ENCODE measurements at regions not wholly inside any gene's neighbourhood (a gene's known extent, or its start where the extent isn't known, plus 50 kb on each side); places are given as distances from the start of the nearest gene placed in this dataset.
"Not testable (repeated sequence)": the region's sequence is repeated elsewhere in the genome, so short reads cannot be mapped to it uniquely, and the experiment has no call there.

DNA sequence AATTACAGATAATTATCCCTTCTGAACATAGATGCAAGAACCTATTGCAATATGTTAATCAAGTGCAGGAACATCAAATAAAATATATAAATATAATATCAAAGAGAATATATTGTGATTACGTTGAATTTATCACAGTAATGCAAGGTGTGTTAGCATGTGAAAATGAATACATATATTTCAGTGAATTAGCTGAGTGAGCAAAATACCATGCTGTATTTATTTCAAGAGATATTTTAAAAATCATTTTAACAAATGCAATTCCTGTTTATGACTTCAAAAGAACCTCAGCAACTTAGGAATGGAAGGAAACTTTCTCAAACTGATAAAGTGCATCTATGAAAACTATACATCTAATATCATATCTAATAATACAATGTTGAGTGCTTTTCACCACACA is 856.9 kb upstream of the PTPRD start:
- no peak for DNase-seq (ENCODE audit: low read depth in 2 of 2)

DNA sequence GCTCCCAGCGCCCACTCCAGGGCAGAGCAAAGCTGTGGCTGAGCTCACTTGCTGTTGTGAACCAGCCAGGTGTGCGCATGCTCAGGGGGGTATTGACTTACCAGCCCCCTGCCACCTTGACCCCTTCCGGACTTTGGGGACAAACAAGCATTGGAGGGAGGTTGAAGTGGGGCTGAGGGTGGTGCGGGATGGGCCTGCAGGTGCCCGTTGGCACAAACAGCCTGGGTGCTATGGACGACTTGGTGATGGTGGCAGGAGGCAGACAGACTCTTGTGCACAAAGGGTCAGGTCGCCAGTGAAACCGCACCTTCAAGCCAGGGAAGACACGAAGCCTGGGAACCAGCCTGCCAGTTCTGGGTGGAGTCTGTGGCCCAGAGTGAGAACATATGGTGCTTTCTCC is 858.5 kb upstream of the PTPRD start:
- DNase-seq (ENCODE audit: low read depth in 2 of 2), result no peak

DNA sequence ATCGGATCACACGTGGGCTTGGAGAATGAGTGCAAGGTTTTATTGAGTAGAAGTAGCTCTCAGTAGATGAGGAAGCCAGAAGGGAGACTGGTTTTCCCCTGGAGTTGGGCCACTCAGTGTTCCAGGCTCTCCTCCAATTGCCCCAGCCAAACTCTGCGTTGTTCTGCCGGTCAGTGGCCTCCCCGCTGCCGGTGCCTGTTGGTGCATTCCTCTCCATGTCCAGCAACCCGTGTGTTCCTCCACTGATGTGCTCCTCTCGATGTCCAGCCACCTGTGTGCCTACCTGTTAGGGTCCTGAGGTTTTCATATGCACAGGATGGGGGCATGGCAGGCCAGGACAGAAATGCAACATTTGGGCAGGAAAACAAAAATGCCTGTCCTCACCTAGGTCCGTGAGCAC is 888.0 kb upstream of the PTPRD start:
- DNase-seq (ENCODE audit: low read depth in 2 of 2), result no peak

DNA sequence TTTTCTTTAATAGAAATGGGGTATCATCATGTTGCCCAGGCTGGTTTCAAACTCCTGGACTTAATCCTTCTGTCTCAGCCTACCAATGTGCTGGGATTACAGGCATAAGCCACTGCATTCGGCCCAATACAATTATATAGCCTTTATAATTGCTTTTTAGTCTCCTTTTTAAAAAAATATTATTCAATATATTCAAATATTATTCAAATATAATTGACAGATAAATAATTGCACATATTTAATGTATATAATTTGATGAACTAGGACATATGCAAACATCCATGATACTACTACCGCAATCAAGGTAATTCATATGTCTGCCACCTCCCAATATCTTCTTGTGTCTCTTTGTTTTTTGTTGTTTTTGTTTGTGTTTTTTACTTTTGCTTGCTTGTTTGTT is 894.2 kb upstream of the PTPRD start:
- no peak for DNase-seq (ENCODE audit: low read depth in 2 of 2)

DNA sequence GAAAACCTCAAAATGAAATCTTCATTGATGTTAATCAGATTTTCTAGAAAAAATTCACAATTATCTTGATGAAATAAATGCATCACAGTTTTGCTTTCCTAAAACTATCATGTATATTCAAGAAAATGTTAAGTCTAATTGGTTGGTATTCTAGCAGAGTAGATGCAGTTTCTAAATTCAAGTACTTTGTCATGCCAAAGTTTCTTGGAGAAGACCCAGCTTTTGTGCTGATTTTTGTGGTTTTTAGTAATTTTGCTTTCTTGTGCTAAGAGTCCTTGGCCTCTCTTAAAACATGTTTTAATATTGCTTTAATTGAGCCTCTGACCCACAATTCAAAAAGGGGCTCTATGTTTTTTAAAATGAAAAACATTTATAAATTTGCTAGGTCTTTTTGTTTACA is 924.8 kb upstream of the PTPRD start:
- DNase-seq (ENCODE audit: low read depth in 2 of 2), result no peak

DNA sequence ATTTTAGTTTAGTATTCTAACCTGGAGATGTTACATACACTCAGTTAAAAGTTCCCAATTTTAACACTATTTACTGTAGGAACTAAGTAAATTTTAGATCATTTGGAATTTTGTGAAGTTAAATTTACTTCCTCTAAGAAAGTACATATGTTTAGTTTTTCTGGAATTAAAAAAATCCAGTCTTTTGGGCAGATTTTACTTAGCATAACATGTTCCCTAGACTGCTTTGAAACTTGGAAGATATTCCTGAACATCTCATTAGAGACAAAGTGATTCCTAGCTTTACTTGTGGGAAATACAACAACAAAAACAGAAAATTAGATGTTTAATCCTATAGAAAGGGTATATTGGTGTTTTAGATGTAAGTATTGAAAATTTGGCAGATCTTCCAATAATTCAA is 930.0 kb upstream of the PTPRD start:
- DNase-seq (ENCODE audit: low read depth in 2 of 2), result no peak

DNA sequence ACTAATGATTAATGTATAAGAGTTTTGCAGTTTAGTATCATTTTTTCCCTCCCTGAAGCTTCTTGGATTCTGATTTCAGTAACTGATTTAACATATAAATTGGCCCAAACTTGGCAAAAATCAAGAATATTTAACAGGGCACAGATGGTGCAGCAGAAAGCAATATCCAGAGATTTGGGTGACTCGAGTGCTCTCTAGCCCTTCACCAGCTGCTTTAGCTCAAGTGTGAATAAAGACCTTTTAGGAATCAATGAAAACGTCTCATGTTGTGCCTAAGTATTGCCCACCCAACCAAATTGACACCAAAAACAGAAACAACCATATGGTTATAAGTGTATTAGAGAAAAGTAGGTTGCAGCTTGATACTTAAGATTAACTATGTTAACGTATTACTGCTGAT is 933.4 kb upstream of the PTPRD start:
- DNase-seq (ENCODE audit: low read depth in 2 of 2), result no peak

DNA sequence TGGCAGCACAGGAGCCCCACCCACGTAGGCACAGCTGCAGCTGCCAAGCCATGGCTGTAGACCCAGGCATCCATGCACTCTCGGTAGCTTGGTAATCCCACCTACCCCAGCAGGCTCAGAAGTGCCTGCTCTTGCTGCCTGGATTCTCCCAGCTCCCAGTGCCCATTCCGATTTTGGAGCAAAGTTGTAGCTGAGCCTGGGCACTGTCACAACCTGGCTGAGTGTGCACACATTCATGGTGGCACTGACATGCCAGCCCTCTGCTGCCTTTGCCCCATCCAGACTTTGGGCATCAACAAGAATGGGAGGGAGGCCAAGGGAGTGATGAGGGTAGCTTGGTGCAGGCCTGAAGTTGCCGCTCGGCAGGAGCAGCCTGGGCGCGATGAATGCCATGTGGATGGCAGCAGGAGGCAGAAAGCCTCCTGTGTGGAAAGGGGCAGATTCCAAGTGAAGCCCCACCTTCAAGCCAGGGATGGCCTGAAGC is 936.6 kb upstream of the PTPRD start:
- no peak for DNase-seq (ENCODE audit: low read depth in 2 of 2)

DNA sequence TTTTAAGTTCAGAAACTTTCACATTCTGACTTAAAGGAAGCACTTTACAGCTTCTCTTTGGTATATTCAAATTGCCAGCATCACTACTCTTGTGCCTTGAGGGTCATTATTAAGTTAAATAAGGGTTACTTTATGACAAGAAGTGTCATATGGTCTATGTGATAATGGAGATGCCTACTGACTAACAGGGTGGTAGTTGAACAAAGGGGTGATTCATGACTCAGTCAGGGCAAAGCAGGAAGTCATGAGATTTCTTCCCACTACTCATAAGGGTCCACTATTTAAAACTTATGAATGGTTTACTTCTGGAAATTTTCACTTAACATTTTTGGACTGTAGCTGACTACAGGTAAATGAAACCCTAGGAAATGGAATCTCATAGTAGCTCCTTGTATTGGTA is 938.3 kb upstream of the PTPRD start:
- DNase-seq (ENCODE audit: low read depth in 2 of 2), result no peak

DNA sequence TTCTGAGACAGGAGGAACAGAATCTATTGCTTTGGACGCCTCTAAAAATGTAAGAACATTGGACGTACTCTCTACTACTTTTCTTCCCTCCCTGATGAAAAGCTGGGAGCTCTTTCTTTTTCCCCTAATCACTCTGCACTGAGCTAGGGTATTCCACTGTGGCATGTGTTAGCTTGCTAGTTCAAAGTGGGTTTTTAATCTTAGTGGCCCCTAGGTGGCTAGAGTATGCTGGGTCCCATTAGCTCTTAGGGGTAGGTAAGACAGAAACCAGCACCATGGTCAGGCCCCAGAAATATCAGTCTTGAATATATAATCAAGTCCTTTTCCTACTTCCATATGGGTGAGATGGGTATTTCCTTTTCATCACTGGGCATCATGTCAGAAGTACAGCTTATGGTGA is 945.2 kb upstream of the PTPRD start:
- DNase-seq (ENCODE audit: low read depth in 2 of 2), result no peak

DNA sequence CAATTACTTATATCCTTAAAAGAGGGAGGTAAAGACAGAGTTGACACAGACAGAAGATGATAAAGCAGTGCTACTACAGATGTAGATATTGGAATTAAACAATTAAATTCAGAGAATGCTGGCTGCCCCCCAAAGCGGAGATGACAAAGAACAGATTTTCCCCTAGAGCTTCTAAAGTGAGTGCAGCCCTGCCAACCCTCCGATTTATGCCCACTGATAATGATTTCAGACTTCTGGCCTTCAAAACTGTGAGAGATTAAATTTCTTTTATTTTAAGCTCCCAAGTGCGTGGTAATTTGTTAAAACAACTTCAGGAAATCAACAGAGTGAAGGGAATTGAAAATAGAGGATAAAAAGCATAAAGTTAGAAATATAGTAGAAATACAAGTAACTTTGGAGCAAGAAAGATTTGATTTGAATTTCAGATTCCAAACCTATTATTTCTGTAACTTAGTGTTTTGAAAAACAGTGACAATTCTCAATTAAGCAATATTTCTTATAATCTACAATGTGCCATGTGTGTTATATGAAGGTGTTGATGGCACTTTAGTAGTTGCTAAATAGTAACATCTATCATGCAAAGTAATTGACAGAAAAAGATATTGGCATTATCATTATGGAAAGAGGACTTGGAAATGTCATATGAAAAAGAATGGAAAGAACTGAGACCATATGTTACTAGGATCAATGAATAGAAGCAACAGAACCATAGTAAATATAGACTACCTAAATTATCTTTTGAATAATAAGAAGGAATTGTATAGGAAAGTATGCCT is 946.4 kb upstream of the PTPRD start:
- DNase-seq (ENCODE audit: low read depth in 2 of 2), result no peak

DNA sequence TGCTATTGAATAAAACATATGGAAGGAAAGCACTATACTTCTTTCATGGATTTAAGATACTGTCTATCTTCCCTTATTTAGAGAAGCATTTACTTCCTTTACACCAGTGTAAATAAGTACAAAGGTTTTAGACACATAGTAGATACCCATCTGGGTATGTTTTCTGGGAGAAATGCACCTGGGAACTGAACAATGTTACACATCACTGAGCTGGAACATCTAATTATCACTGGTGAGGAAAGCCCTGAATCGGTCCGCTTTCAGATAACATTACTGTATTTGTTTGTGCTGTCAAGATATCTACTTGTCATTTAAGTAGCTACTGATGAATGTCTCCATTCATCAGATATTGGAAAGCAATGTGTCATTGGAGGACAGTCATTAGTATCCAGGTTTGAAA is 964.7 kb upstream of the PTPRD start:
- DNase-seq (ENCODE audit: low read depth in 2 of 2), result no peak

DNA sequence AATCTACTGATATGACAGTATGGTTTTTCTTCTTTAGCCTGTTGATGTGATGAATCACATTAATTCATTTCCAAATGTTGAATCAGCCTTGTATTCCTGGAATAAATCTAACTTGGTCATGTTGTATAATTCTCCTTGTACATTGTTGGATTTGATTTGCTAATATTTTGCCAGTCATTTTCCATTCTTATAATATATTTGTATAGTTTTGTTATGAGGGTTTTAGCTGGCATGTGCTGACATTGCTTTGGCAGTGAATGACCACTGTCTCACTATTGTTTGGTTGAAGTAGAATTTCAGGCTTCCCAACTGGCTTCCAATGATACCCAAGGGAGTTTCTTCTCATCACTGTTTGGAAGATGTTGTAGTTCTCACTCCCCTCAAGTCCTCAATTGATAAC is 983.0 kb upstream of the PTPRD start:
- DNase-seq (ENCODE audit: low read depth in 2 of 2), result no peak

DNA sequence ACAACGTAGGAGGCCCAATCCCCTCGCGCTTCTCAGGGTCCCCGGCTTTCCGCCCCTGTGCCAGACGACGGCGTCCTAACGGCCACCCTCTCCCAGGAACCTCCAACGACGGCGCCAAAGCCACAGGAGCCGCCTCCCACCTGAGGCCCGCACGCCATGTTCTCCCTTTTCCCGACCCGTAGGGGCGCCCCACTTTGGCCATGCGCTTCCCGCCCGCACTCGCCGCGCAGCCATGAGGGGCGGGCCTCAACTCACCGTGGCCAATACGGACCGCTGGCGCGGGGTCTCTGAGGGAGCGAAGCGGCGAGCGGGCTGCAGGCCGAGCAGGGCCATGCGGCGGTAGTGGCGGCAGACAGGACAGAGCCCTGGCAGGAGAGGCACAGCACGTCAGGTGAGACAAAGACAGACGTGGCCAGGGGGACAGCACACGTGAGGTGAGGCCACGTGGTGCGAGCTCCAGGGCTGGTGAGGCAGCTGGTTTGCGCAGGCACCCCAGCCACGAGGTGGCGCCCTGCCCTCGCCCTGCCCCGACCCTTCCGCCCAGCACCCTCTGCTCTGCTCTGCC is 1005.5 kb upstream of the PTPRD start:
- DNase-seq (ENCODE audit: low read depth in 2 of 2), result no peak

DNA sequence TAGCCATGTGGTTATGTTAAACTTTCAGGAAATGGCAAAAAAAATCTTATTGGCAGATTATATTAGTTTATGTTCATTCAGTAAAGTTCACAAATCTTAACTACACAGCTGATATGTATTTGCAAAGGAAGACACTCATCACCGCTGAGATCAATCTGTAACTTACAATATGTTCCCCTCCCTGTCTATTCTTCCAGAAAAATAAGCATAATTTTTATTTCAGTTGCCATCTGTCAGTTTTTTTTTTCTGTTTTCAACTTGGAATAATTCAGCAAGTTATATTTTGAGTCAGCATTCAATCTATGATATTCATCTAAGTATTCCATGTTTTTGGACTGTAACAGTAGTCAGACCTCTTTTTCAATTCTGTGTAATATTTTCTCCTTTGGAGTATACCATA is 1019.9 kb upstream of the PTPRD start:
- DNase-seq (ENCODE audit: low read depth in 2 of 2), result no peak

DNA sequence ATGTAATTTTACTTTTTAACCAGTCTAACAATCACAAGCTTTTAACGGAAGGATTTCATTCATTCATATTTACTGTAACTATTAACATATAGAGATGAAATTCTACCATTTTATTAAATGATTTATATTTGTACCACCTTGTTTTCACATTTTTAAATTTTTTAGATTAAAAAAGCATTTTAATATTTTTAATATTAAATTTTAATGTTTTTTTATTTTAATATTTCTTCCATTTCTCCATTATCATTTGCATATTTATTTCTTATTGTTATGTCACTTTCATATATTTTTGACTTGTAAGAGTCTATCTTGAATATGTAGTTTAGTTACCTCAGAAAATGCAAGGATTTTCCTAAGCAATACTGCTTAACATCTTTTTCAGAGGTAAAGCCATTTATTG is 1034.0 kb upstream of the PTPRD start:
- DNase-seq (ENCODE audit: low read depth in 2 of 2), result no peak

DNA sequence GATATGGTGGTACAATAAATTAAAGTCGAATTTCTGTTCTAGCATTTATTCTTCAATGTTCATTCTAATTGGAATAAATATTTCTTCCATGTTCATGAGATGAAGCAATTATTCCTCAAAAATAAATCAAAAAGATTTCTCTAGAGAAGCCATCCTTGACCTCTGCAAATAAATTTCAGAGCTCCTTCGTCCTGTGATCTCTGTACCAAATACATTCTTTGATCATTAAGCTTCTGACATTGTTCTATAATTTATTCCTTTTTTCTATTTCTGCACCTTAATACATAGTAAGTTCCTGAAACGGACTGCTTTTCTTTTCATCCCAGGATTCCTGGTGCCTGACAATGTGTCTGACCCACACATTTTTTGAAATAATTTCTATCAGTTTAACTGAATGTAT is 1039.3 kb upstream of the TYRP1 start:
- DNase-seq (ENCODE audit: low read depth in 2 of 2), result no peak

DNA sequence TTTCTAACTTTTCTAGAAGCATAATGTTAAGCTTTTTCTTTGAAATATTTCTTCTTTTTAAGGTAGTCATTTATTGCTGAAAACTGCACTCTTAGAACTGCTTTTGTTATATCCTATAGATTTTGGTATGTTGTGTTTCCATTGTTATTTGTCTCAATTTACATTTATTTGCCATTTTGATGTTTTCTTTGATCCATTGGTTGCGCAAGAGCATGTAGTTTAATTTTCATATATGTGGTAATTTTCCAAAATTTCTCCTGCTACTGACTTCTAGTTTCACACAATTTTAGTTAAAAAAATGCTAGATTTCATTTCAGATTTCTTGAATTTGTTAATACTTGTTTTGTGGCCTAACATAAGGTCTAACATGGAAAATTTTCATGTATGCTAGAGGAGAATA is 1029.3 kb upstream of the TYRP1 start:
- DNase-seq (ENCODE audit: low read depth in 2 of 2), result no peak

DNA sequence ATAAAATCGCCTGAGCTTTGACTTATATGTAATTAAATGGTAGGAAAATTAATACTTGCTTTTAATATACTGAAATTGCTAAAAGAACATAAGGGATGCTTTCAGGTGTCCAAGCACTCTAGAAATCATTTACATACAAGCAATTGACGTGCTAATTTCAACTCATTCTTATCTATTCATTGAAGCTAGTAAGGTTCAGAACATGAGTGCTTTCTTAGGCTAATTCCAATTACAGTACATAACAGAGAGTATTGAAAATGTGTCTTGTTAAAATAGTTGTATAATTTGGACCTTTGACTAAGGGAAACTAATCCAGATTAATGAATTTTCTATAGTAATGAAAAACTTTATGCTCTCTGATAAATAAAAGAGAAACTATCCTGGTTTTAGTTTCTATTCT is 1016.4 kb upstream of the TYRP1 start:
- DNase-seq (ENCODE audit: low read depth in 2 of 2), result no peak

DNA sequence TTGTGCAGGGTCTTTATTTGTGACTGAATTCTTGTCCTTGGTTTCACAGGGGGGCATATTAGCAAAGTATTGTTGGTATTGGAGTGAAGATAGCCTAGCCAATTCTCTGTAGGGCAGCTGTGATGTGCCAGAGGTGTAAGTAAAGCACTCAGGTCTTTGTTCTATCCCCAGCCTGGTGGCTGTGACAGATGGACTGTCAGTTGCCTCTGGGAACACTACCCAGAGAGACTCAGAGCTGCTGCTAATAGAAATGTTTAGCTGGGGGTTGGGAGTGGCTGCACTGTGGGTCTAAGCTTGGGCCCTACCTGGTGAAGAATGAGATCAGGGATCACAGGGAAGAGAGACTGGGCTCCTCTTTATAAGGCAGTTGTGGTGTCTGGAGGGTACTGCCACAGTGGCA is 1006.5 kb upstream of the TYRP1 start:
- no peak for DNase-seq (ENCODE audit: low read depth in 2 of 2)

DNA sequence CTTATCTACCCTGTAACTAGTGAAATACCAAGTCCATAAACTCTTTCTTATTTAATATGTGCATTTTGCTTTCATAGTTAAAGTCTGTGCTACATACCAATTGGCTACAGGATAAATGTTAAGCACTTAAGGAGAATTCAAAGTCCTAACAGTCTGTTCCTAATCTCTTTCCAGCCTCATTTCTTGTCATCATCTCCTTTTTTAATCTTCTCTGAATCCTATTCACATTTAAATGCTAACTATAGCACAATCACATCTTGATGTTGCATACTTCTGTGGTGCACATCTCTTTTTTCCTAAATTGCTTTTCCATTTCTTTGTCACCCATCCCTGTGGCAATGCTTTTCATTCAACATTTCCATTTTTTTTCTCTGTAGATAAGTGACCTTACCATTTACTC is 996.1 kb upstream of the TYRP1 start:
- DNase-seq (ENCODE audit: low read depth in 2 of 2), result no peak

DNA sequence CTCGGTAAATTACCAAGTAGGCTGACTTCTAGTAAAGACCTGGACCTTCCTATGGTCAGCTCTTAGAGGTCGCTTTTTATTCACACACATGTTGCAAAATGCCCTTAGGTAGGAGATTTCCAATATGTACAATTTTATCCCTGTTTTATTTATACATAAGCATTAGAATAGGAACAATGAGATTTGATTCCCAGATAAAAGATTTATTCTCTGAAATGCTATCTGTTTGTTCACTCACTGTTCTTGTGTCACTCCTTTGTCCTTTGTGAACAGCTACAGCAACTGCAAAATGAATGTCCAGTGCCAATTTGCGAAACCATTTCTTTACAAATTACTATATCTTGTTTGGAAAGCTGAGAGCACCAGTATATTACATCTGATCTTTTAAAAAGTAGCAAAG is 991.5 kb upstream of the TYRP1 start:
- no peak for DNase-seq (ENCODE audit: low read depth in 2 of 2)

DNA sequence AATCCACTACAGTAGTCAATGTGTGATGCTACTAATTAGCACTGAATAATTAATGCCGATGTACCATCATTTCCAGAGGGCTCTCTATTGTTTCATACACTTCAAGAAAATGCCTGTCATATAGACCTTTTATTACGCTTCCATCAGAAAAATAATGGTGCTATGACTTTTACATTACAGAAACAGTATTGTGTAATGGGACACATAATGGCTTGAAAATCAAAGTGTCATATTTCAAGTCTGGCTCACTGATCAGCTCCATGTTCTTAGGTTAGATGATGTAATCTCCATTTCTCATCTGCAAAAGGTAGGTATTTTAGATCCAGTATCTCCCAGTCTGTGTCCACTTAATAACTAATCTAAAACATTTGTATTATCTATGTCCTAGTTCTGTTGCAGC is 990.6 kb upstream of the TYRP1 start:
- no peak for DNase-seq (ENCODE audit: low read depth in 2 of 2)

DNA sequence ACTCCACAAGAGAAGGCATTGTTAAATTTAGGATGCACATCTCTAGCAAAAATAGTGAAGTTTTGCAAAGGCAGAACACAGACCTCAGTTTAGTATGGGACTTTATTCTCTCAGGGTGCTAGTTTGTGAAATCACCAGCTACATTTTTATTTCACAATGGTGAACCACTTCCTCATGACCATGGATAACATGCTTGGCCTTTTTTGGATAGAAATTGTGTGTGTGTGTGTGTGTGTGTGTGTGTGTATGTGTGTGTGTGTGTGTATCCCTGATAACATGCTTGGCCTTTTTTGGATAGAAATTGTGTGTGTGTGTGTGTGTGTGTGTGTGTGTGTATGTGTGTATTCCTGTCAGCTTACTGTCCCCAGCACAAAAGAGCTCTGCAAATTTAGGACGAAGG is 989.0 kb upstream of the TYRP1 start:
- not testable (repeated sequence) for DNase-seq (ENCODE audit: low read depth in 2 of 2)

Measured in lung microvascular endothelial cell (primary cell).